ENCODE measurements at regions not wholly inside any gene's neighbourhood (a gene's known extent, or its start where the extent isn't known, plus 50 kb on each side); places are given as distances from the start of the nearest gene placed in this dataset.

GRCh38 chr7:13159003-13159402, 471.6 kb downstream of the ARL4A start:
- TF ChIP-seq CTCF (conservative IDR thresholded peaks at IDR 0.05), result no peak
- TF ChIP-seq EZH2 (IDR thresholded peaks at IDR 0.05; ENCODE audit: low read depth), result no peak

Data from PC-9 (cell line).